ENCODE measurements at regions not wholly inside any gene's neighbourhood (a gene's known extent, or its start where the extent isn't known, plus 50 kb on each side); places are given as distances from the start of the nearest gene placed in this dataset.

- WGBS (ENCODE audit: low lambda C conversion rate) = 37% methylated on average over 4 of the region's 4 CpGs
- H3K27me3 ChIP-seq (ENCODE audit: control insufficient read depth in 1 of 2, insufficient read depth in 2 of 2, low read length in 2 of 2) = no peaks in the 10 kb centered on the region
- no peaks in the 10 kb centered on the region for H3K79me2 ChIP-seq (ENCODE audit: insufficient read depth, low read length)
- in situ Hi-C loops (cut with HindIII; ENCODE audit: extremely low pct_ligation_motif_present, low pct_unique_long_range_greater_than_20kb) (no loop called here), intact Hi-C loops (cut with micrococcal nuclease; ENCODE audit: unreplicated experiment) (no loop called here)
- DNase-seq (ENCODE audit: low spot score) (no peak), ATAC-seq (no peak), FAIRE-seq (no peak)
- no peaks in the 10 kb centered on the region for H3K36me3 ChIP-seq (replicated peaks in 1 of 2; ENCODE audit: control insufficient read depth in 1 of 2, insufficient read depth in 2 of 2, low read length in 2 of 2)
- no peak overlapping the region for H3K4me3 ChIP-seq (replicated peaks in 1 of 3; ENCODE audit: insufficient read depth in 1 of 3, low read depth in 2 of 3, low read length in 3 of 3)
- no TSS peak for BruUV-seq (replicated peaks)
- H3K9ac ChIP-seq (ENCODE audit: insufficient read depth, low read depth, low read length) = no peak overlapping the region
- TF ChIP-seq NFIB (CRISPR knock-in tag; IDR thresholded peaks at IDR 0.05; ENCODE audit: borderline replicate concordance) (no peak), SNAPC5 (CRISPR knock-in tag; IDR thresholded peaks at IDR 0.05; ENCODE audit: borderline replicate concordance) (no peak), SALL2 (CRISPR knock-in tag; IDR thresholded peaks at IDR 0.05) (no peak), MBNL3 (CRISPR knock-in tag; conservative IDR thresholded peaks at IDR 0.05) (no peak), ZNF660 (CRISPR knock-in tag; IDR thresholded peaks at IDR 0.05; ENCODE audit: borderline replicate concordance, low read depth) (no peak), CC2D1A (CRISPR knock-in tag; IDR thresholded peaks at IDR 0.05) (no peak), TEF (CRISPR knock-in tag; IDR thresholded peaks at IDR 0.05) (no peak), CREBL2 (CRISPR knock-in tag; IDR thresholded peaks at IDR 0.05; ENCODE audit: borderline replicate concordance) (no peak), ZNF296 (CRISPR knock-in tag; conservative IDR thresholded peaks at IDR 0.05) (no peak), MED13 (CRISPR knock-in tag; IDR thresholded peaks at IDR 0.05) (no peak), TOPORS (CRISPR knock-in tag; IDR thresholded peaks at IDR 0.05) (no peak), HIC2 (CRISPR knock-in tag; IDR thresholded peaks at IDR 0.05; ENCODE audit: low read depth) (no peak), ZNF333 (CRISPR knock-in tag; IDR thresholded peaks at IDR 0.05; ENCODE audit: borderline replicate concordance) (no peak), HDAC2 (CRISPR knock-in tag; IDR thresholded peaks at IDR 0.05) (no peak)
- H3K4me2 ChIP-seq (ENCODE audit: low read depth, low read length) = no peak overlapping the region
- H3K27ac ChIP-seq (ENCODE audit: extremely low read length, insufficient read depth, low read length) = no peak overlapping the region
- H4K20me1 ChIP-seq (ENCODE audit: insufficient read depth, low read length) = no peaks in the 10 kb centered on the region
- POLR2A ChIA-PET = no interaction called here
- H3K4me1 ChIP-seq (ENCODE audit: insufficient read depth, low read length) = no peaks in the 10 kb centered on the region
- H3K9me3 ChIP-seq (ENCODE audit: low read length) = peaks cover 91% of the 10 kb centered on the region
- no peak overlapping the region for H2AFZ ChIP-seq (ENCODE audit: low read length)
- CTCF ChIA-PET (ENCODE audit: low intra/inter-chr PET ratio, low total read pairs) = no interaction called here
Measured at GRCh38 chr17:53061446-53061845, 761.3 kb upstream of the KIF2B start.

All from HepG2 (cell line).